ENCODE measurements at regions not wholly inside any gene's neighbourhood (a gene's known extent, or its start where the extent isn't known, plus 50 kb on each side); places are given as distances from the start of the nearest gene placed in this dataset.

- Mint-ChIP-seq H3K27ac (ENCODE audit: low read depth) (no peak overlapping the region), H3K4me1 (peaks cover 11% of the 10 kb centered on the region), H3K9me3 (no peaks in the 10 kb centered on the region), H3K27me3 (peaks cover 16% of the 10 kb centered on the region), H3K4me3 (no peak overlapping the region), H3K36me3 (ENCODE audit: insufficient read depth) (no peaks in the 10 kb centered on the region)
- DNase-seq (ENCODE audit: low spot score in 2 of 2): no peak
- no peak for ATAC-seq (replicated peaks; ENCODE audit: extremely low read depth, poor library complexity, severe bottlenecking)
Measured at GRCh38 chr12:124631681-124632256, 64.4 kb upstream of the NCOR2 start.

DNA sequence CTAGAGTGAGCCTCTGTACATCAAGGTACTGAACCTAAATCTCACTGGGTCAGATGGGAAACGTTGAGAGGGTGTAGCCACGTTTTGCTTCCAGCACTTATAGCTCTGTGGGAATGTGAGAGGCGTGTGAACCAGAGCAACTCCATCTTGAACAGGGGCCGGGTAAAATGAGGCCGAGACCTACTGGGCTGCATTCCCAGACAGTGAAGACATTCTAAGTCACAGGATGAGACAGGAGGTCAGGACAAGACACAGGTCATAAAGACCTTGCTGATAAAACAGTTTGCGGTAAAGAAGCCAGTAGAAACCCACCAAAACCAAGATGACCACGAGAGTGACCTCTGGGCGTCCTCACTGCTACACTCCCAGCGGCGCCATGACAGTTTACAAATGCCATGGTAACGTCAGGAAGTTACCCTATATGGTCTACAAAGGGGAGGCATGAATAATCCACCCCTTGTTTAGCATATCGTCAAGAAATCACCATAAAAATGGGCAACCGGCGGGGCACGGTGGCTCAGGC lies 63.4 kb upstream of the NCOR2 start:
- Mint-ChIP-seq H3K36me3 (ENCODE audit: insufficient read depth) (no peaks in the 10 kb centered on the region), H3K27me3 (peaks cover 16% of the 10 kb centered on the region), H3K4me3 (no peak overlapping the region), H3K9me3 (no peaks in the 10 kb centered on the region), H3K27ac (ENCODE audit: low read depth) (no peak overlapping the region), H3K4me1 (peaks cover 2% of the 10 kb centered on the region)
- DNase-seq (ENCODE audit: low spot score in 2 of 2) (no peak), ATAC-seq (replicated peaks; ENCODE audit: extremely low read depth, poor library complexity, severe bottlenecking) (no peak)

GRCh38 chr12:124629789-124630480 lies 62.5 kb upstream of the NCOR2 start:
- H3K4me1 Mint-ChIP-seq: no peaks in the 10 kb centered on the region
- H3K27me3 Mint-ChIP-seq: peaks cover 16% of the 10 kb centered on the region
- H3K27ac Mint-ChIP-seq (ENCODE audit: low read depth): no peak overlapping the region
- no peak overlapping the region for H3K4me3 Mint-ChIP-seq
- no peaks in the 10 kb centered on the region for H3K9me3 Mint-ChIP-seq
- DNase-seq (ENCODE audit: low spot score in 2 of 2): no peak
- no peaks in the 10 kb centered on the region for H3K36me3 Mint-ChIP-seq (ENCODE audit: insufficient read depth)
- no peak for ATAC-seq (replicated peaks; ENCODE audit: extremely low read depth, poor library complexity, severe bottlenecking)

- Mint-ChIP-seq H3K4me1 (no peaks in the 10 kb centered on the region), H3K27ac (ENCODE audit: low read depth) (no peak overlapping the region), H3K36me3 (ENCODE audit: insufficient read depth) (no peaks in the 10 kb centered on the region), H3K9me3 (no peaks in the 10 kb centered on the region), H3K27me3 (peaks cover 16% of the 10 kb centered on the region), H3K4me3 (no peak overlapping the region)
- ATAC-seq (replicated peaks; ENCODE audit: extremely low read depth, poor library complexity, severe bottlenecking): no peak
- no peak for DNase-seq (ENCODE audit: low spot score in 2 of 2)
Measured at GRCh38 chr12:124629117-124629516, 61.7 kb upstream of the NCOR2 start.

DNA sequence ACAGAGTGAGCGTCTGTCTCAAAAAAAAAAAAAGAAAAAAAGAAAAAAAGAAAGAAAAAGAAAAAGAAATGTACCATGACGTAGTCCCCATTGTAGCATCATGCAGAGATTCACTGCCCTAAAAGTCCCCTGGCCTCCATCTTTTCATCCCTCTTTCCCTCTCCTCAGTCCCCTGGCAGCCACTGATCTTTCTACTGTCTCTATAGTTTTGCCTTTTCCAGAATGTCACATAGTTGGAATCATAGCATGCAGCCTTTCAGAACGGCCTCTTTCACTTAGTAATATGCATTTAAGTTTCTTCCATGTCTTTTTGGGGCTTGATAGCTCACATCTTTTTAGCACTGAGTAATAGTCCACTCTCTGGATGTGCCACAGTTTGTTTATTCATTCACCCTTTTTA lies 60.5 kb upstream of the NCOR2 start:
- no peak overlapping the region for H3K4me3 Mint-ChIP-seq
- no peak for ATAC-seq (replicated peaks; ENCODE audit: extremely low read depth, poor library complexity, severe bottlenecking)

DNA sequence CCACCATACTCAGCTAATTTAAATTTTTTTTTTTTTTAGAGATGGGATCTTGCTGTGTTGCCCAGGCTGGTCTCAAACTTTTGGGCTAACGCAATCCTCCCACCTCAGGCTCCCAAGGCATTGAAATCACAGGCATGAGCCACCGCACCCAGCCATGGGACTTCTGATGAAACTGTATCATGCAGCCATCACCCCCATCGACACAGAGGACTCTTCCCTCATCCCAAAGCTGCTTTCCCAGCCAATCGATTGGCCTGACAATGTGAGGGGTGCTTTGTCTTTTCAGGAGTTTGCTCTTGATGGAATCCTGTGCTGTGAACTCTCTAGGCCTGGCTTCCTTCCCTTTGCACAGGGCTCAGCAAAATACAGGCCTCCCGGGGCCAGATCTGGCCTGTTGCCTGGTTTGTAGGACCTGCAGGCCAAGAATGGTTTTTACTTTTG lies 59.6 kb upstream of the NCOR2 start:
- Mint-ChIP-seq H3K4me3 (no peak overlapping the region), H3K9me3 (no peaks in the 10 kb centered on the region), H3K4me1 (no peaks in the 10 kb centered on the region), H3K27me3 (no peaks in the 10 kb centered on the region), H3K36me3 (ENCODE audit: insufficient read depth) (no peaks in the 10 kb centered on the region), H3K27ac (ENCODE audit: low read depth) (no peak overlapping the region)
- ATAC-seq (replicated peaks; ENCODE audit: extremely low read depth, poor library complexity, severe bottlenecking): no peak
- no peak for DNase-seq (ENCODE audit: low spot score in 2 of 2)

More for the DNA sequence above, 60.5 kb upstream of the NCOR2 start:
- Mint-ChIP-seq H3K36me3 (ENCODE audit: insufficient read depth) (no peaks in the 10 kb centered on the region), H3K27me3 (peaks cover 5% of the 10 kb centered on the region), H3K27ac (ENCODE audit: low read depth) (no peak overlapping the region), H3K9me3 (no peaks in the 10 kb centered on the region), H3K4me1 (no peaks in the 10 kb centered on the region)
- DNase-seq (ENCODE audit: low spot score in 2 of 2): no peak

DNA sequence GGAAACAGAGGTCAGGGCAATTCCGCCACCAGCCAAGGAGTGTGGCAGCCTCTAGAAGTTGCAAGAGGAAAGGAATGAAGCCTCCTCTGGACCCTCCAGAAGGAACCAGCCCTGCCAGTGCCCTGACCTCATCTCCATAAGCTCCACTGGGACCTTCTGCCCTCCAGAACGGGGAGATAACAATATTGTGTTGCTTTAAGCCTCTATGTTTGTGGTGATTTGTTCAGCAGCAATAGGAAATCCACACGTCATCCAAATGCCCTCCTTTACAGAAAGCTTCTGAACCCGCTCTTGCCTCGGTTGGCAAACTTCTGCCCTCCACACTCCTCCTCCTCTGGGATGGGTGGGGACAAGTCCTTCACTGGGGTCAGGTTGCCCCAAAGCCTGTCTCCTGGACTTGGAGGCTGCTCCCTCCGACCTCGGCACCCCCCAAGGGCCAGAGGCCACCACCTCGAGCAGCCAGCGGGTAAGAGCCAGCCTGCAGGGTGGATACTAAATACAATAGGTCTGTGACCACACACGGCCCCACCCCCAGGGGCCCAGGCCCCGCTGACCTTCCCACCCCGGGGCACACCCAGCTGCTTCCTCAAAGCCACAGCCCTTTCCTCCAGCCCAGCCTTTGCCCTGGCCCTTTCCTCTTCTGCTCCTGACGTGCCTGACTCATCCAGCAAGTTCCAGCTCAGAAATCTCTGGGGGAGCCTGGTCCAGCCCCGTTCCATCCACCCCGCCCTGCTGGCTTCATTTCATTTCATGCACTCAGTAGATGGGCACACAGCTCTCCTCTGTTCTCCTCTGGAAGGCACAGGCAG lies 58.7 kb upstream of the NCOR2 start:
- Mint-ChIP-seq H3K36me3 (ENCODE audit: insufficient read depth) (no peaks in the 10 kb centered on the region), H3K27me3 (no peaks in the 10 kb centered on the region), H3K4me3 (no peak overlapping the region), H3K4me1 (no peaks in the 10 kb centered on the region), H3K27ac (ENCODE audit: low read depth) (no peak overlapping the region), H3K9me3 (no peaks in the 10 kb centered on the region)
- ATAC-seq (replicated peaks; ENCODE audit: extremely low read depth, poor library complexity, severe bottlenecking) (no peak), DNase-seq (ENCODE audit: low spot score in 2 of 2) (no peak)

- H3K27ac Mint-ChIP-seq (ENCODE audit: low read depth): no peak overlapping the region
- no peaks in the 10 kb centered on the region for H3K4me1 Mint-ChIP-seq
- no peaks in the 10 kb centered on the region for H3K9me3 Mint-ChIP-seq
- H3K36me3 Mint-ChIP-seq (ENCODE audit: insufficient read depth): no peaks in the 10 kb centered on the region
- ATAC-seq (replicated peaks; ENCODE audit: extremely low read depth, poor library complexity, severe bottlenecking) (no peak), DNase-seq (ENCODE audit: low spot score in 2 of 2) (no peak)
- H3K4me3 Mint-ChIP-seq: no peak overlapping the region
- H3K27me3 Mint-ChIP-seq: no peaks in the 10 kb centered on the region
Measured at GRCh38 chr12:124624823-124625222, 57.4 kb upstream of the NCOR2 start.

DNA sequence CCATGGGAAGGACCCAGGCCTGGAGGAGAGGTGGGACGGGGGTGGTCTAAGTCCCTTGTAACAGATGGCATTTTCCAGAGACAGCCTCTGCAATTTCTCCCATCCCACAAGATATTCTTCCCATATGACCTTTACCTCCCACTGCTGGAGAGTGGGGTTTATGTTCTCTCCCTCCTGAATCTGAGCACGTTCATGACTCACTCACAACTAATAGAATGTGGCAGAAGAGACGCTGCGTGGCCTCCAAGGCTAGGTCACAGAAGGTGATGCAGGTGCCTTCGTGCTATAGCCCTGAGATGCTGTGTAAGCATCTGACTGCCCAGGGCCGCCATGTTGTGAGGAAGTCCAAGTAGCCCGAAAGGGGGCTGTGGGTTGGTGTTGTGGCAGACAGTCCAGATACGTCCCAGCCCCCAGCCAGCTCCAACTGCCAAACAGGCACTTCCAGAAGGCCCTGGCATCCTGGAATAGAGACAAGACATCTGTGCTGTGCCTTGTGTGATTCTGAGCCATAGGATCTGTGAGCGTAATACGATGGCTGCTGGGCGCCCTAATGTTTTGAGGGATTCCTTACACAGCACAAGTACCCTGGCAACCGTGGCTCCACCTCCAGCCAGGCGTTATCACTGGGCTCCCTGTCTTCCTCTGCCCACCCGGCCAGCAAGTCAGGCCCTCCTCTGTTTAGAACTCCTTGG lies 56.1 kb upstream of the NCOR2 start:
- H3K27me3 Mint-ChIP-seq: no peaks in the 10 kb centered on the region
- H3K9me3 Mint-ChIP-seq: no peaks in the 10 kb centered on the region
- ATAC-seq (replicated peaks; ENCODE audit: extremely low read depth, poor library complexity, severe bottlenecking) (no peak), DNase-seq (ENCODE audit: low spot score in 2 of 2) (no peak)
- no peaks in the 10 kb centered on the region for H3K36me3 Mint-ChIP-seq (ENCODE audit: insufficient read depth)
- no peak overlapping the region for H3K4me3 Mint-ChIP-seq
- no peaks in the 10 kb centered on the region for H3K4me1 Mint-ChIP-seq
- H3K27ac Mint-ChIP-seq (ENCODE audit: low read depth): no peak overlapping the region

GRCh38 chr12:124622764-124623163 lies 55.4 kb upstream of the NCOR2 start:
- H3K4me3 Mint-ChIP-seq: no peak overlapping the region
- DNase-seq (ENCODE audit: low spot score in 2 of 2): no peak
- H3K27me3 Mint-ChIP-seq: no peaks in the 10 kb centered on the region
- no peak overlapping the region for H3K27ac Mint-ChIP-seq (ENCODE audit: low read depth)
- no peak for ATAC-seq (replicated peaks; ENCODE audit: extremely low read depth, poor library complexity, severe bottlenecking)
- no peaks in the 10 kb centered on the region for H3K4me1 Mint-ChIP-seq
- no peaks in the 10 kb centered on the region for H3K9me3 Mint-ChIP-seq
- no peaks in the 10 kb centered on the region for H3K36me3 Mint-ChIP-seq (ENCODE audit: insufficient read depth)

DNA sequence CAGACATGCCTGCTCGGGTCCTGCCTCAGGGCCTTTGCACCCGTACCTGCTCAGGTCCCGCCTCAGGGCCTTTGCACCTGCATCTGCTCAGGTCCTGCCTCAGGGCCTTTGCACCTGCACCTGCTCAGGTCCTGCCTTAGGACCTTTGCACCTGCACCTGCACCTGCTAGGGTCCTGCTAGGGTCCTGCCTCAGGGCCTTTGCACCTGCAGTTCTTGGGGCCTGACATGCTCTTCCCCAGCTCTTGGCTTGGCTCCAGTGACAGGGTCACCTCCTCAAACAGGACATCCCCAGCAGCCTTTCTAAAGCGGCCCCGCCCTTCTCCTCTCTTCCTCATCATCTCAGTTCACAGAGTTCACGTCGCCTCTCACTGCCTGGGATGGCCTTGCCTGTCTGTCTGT lies 54.9 kb upstream of the NCOR2 start:
- no peak overlapping the region for H3K27ac Mint-ChIP-seq (ENCODE audit: low read depth)

DNA sequence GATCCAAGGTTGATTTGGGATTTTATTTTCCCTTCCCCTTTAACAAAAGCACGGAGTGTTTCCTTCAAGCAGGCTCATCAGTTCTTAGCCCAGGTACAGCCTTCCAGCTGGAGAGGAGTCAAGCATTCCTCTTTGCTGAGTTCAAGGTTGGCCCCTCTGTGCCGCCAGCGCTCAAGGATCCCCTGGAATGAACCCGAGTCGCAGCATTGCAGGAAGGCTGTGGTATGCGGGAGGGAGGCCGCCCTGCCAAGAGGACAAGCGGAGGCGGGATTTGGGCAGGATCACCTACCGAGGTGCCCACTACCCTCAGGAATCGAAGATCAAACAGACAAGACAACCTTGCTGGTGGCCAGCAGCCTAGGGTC lies 53.9 kb upstream of the NCOR2 start:
- Mint-ChIP-seq H3K4me1 (peaks cover 5% of the 10 kb centered on the region), H3K36me3 (ENCODE audit: insufficient read depth) (no peaks in the 10 kb centered on the region), H3K27me3 (peaks cover 8% of the 10 kb centered on the region), H3K4me3 (no peak overlapping the region), H3K9me3 (no peaks in the 10 kb centered on the region), H3K27ac (ENCODE audit: low read depth) (no peak overlapping the region)
- DNase-seq (ENCODE audit: low spot score in 2 of 2): no peak
- no peak for ATAC-seq (replicated peaks; ENCODE audit: extremely low read depth, poor library complexity, severe bottlenecking)

More for the DNA sequence above, 54.9 kb upstream of the NCOR2 start:
- ATAC-seq (replicated peaks; ENCODE audit: extremely low read depth, poor library complexity, severe bottlenecking): no peak
- H3K36me3 Mint-ChIP-seq (ENCODE audit: insufficient read depth): no peaks in the 10 kb centered on the region
- no peak for DNase-seq (ENCODE audit: low spot score in 2 of 2)
- H3K4me3 Mint-ChIP-seq: no peak overlapping the region
- H3K4me1 Mint-ChIP-seq: no peaks in the 10 kb centered on the region
- peaks cover 2% of the 10 kb centered on the region for H3K27me3 Mint-ChIP-seq
- no peaks in the 10 kb centered on the region for H3K9me3 Mint-ChIP-seq
